NT2/D1 (cell line): ENCODE measurements at regions not wholly inside any gene's neighbourhood (a gene's known extent, or its start where the extent isn't known, plus 50 kb on each side); places are given as distances from the start of the nearest gene placed in this dataset.

ENCODE experiments used
- YY1 ChIP-seq: IDR thresholded peaks from 2 replicates; pipeline ENCODE4 v1.6.1; 2011; ENCODE audit not compliant: insufficient read length, insufficient read depth
- ZNF274 ChIP-seq: IDR thresholded peaks from 2 replicates; pipeline ENCODE4 v1.6.1; 2011; ENCODE audit warnings: mild to moderate bottlenecking, low read depth, low read length

GRCh38 chr5:4023753-4024335 is 428.2 kb downstream of the IRX1 start:
- TF ChIP-seq ZNF274 (no peak), YY1 (no peak)
